ENCODE measurements at regions not wholly inside any gene's neighbourhood (a gene's known extent, or its start where the extent isn't known, plus 50 kb on each side); places are given as distances from the start of the nearest gene placed in this dataset.

DNA sequence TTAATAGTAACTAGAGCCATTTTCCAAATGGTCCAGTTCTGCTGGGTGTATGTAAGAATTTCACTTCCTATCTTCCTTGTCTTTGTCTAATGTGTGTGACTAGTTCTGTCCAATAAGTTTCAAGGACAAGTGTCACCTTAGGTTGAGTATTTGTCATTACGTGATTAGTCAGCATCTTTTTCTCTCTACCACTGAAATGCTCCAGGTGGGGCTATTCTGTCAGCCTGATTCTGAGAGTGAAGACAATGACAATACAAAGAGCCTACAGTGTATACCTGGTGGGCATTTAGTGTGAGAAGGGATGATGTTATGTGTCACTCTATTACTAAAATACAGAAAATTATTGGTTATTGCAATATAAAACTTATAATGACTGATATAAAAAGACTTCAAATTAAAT lies 876.3 kb downstream of the C4orf33 start:
- TF ChIP-seq, protein P1, sequence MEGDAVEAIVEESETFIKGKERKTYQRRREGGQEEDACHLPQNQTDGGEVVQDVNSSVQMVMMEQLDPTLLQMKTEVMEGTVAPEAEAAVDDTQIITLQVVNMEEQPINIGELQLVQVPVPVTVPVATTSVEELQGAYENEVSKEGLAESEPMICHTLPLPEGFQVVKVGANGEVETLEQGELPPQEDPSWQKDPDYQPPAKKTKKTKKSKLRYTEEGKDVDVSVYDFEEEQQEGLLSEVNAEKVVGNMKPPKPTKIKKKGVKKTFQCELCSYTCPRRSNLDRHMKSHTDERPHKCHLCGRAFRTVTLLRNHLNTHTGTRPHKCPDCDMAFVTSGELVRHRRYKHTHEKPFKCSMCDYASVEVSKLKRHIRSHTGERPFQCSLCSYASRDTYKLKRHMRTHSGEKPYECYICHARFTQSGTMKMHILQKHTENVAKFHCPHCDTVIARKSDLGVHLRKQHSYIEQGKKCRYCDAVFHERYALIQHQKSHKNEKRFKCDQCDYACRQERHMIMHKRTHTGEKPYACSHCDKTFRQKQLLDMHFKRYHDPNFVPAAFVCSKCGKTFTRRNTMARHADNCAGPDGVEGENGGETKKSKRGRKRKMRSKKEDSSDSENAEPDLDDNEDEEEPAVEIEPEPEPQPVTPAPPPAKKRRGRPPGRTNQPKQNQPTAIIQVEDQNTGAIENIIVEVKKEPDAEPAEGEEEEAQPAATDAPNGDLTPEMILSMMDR (IDR thresholded peaks at IDR 0.05; ENCODE audit: low read depth, low read length) = no peak
- no peak for TF ChIP-seq POLR2A (IDR thresholded peaks at IDR 0.05; ENCODE audit: extremely low read depth, insufficient read length)
- TF ChIP-seq, protein P2, sequence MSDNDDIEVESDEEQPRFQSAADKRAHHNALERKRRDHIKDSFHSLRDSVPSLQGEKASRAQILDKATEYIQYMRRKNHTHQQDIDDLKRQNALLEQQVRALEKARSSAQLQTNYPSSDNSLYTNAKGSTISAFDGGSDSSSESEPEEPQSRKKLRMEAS (IDR thresholded peaks at IDR 0.05; ENCODE audit: low read depth, low read length) = no peak
